Body of pancreas (tissue), 4 donors: ENCODE measurements at regions not wholly inside any gene's neighbourhood (a gene's known extent, or its start where the extent isn't known, plus 50 kb on each side); places are given as distances from the start of the nearest gene placed in this dataset.

Source experiments
- CTCF ChIP-seq, 7 experiments: fragments of 450-650 bp in 4 of 7; fragments of 200-600 bp in 3 of 7; sonication (generic) in 3 of 7; IDR thresholded peaks; one replicate each; pipeline ENCODE4 v1.5.1; 2016 to 2019; ENCODE audit warnings: antibody characterized with exemption in 7 of 7
- POLR2A ChIP-seq, 3 donors: fragments of 450-650 bp; IDR thresholded peaks; one replicate each; pipeline ENCODE4 v1.6.1; 2016; ENCODE audit warnings: antibody characterized with exemption in 3 of 3, mild to moderate bottlenecking in 2 of 3

- TF ChIP-seq POLR2A (IDR thresholded peaks at IDR 0.05) (no peak), CTCF (IDR thresholded peaks at IDR 0.05) (no peak)
Observed at GRCh38 chr13:107438251-107438650, 777.1 kb downstream of the LIG4 start.
